T-cell (primary cell): ENCODE measurements at regions not wholly inside any gene's neighbourhood (a gene's known extent, or its start where the extent isn't known, plus 50 kb on each side); places are given as distances from the start of the nearest gene placed in this dataset.
"Not testable (repeated sequence)": the region's sequence is repeated elsewhere in the genome, so short reads cannot be mapped to it uniquely, and the experiment has no call there.

Experiments
- ATAC-seq, 4 experiments: fragments of 200-7000 bp in 3 of 4; fragments of 150-1000 bp in 1 of 4; cut with Tn5 transposase; replicated peaks in 1 of 4; 1 replicate in 3 of 4; 2 replicates in 1 of 4; pipeline ENCODE4 v1.10.0; 2021; ENCODE audit warnings: moderate library complexity in 3 of 4, mild to moderate bottlenecking in 2 of 4, moderate number of reproducible peaks in 1 of 4
- CTCF ChIA-PET, 2 donors: fragments of 300-600 bp; sonication (Branson Sonifier 250); formaldehyde crosslinking; loops; one replicate each; lab custom pipeline; 2022; ENCODE audit warnings: antibody characterized with exemption in 2 of 2; lab: Charles Lee
- POLR2A ChIA-PET, 2 donors: fragments of 300-600 bp; sonication (Branson Sonifier 250); formaldehyde crosslinking; loops; one replicate each; lab custom pipeline; 2022; ENCODE audit warnings: antibody characterized with exemption in 2 of 2; lab: Charles Lee
- DNase-seq, 35 experiments: peaks; one replicate each; pipeline versions ENCODE4 v3.0.0 to v3.0.0-alpha.2; 2013 to 2023
- H3K27ac ChIP-seq: one replicate; pipeline ENCODE4 v1.5.1; 2013; ENCODE audit warnings: low read length
- H3K27me3 ChIP-seq, 2 experiments: replicated peaks in 1 of 2; 1 replicate in 1 of 2; 2 replicates in 1 of 2; pipeline versions ENCODE4 v1.6.1 to v1.7.0; 2013; ENCODE audit warnings: low read length in 1 of 2, mixed read lengths in 1 of 2; ENCODE audit not compliant: control insufficient read depth in 2 of 2, insufficient read depth in 2 of 2; ENCODE audit errors: extremely low read depth in 1 of 2
- H3K36me3 ChIP-seq, 2 donors: 1 replicate in 1 of 2; 2 replicates in 1 of 2; pipeline versions ENCODE4 v1.6.1 to v1.7.0; 2013; ENCODE audit warnings: low read length in 1 of 2; ENCODE audit not compliant: control insufficient read depth in 2 of 2, insufficient read depth in 1 of 2; ENCODE audit errors: extremely low read depth in 1 of 2
- H3K4me1 ChIP-seq, 2 experiments: 1 replicate in 1 of 2; 2 replicates in 1 of 2; pipeline versions ENCODE4 v1.6.1 to v1.7.0; 2013; ENCODE audit warnings: low read length in 2 of 2, mixed read lengths in 1 of 2; ENCODE audit not compliant: insufficient read depth in 2 of 2, control insufficient read depth in 1 of 2; ENCODE audit errors: extremely low read depth in 1 of 2
- H3K4me3 ChIP-seq, 2 donors: 1 replicate in 1 of 2; 2 replicates in 1 of 2; pipeline versions ENCODE4 v1.5.1 to v1.7.0; 2013; ENCODE audit warnings: mild to moderate bottlenecking in 2 of 2, low read length in 1 of 2, moderate library complexity in 1 of 2; ENCODE audit not compliant: control insufficient read depth in 1 of 2; ENCODE audit errors: extremely low read depth in 1 of 2
- H3K9me3 ChIP-seq: 2 replicates; pipeline ENCODE4 v1.7.0; 2013
- H3K27ac Mint-ChIP-seq, 2 donors: one replicate each; pipeline ENCODE4 v1.8.0; 2020 to 2021; ENCODE audit warnings: mild to moderate bottlenecking in 2 of 2, mixed read lengths in 2 of 2
- H3K27me3 Mint-ChIP-seq, 2 donors: one replicate each; pipeline ENCODE4 v1.8.0; 2021 to 2022; ENCODE audit warnings: mixed read lengths in 2 of 2
- H3K36me3 Mint-ChIP-seq: one replicate; pipeline ENCODE4 v1.8.0; 2021; ENCODE audit warnings: mixed read lengths
- H3K4me1 Mint-ChIP-seq, 3 donors: one replicate each; pipeline ENCODE4 v1.8.0; 2020 to 2022; ENCODE audit warnings: mixed read lengths in 3 of 3, mild to moderate bottlenecking in 1 of 3
- H3K4me3 Mint-ChIP-seq, 3 donors: one replicate each; pipeline ENCODE4 v1.8.0; 2020 to 2022; ENCODE audit warnings: mild to moderate bottlenecking in 3 of 3, mixed read lengths in 3 of 3, moderate library complexity in 3 of 3
- H3K9me3 Mint-ChIP-seq, 3 donors: one replicate each; pipeline ENCODE4 v1.8.0; 2020 to 2022; ENCODE audit warnings: mixed read lengths in 3 of 3
- WGBS: methylation state at CpG from one replicate; pipeline ENCODE4 v1.1.5; 2013; ENCODE audit warnings: missing lambda C conversion rate; ENCODE audit not compliant: insufficient coverage; 5-methylcytosine and 5-hydroxymethylcytosine counted together

DNA sequence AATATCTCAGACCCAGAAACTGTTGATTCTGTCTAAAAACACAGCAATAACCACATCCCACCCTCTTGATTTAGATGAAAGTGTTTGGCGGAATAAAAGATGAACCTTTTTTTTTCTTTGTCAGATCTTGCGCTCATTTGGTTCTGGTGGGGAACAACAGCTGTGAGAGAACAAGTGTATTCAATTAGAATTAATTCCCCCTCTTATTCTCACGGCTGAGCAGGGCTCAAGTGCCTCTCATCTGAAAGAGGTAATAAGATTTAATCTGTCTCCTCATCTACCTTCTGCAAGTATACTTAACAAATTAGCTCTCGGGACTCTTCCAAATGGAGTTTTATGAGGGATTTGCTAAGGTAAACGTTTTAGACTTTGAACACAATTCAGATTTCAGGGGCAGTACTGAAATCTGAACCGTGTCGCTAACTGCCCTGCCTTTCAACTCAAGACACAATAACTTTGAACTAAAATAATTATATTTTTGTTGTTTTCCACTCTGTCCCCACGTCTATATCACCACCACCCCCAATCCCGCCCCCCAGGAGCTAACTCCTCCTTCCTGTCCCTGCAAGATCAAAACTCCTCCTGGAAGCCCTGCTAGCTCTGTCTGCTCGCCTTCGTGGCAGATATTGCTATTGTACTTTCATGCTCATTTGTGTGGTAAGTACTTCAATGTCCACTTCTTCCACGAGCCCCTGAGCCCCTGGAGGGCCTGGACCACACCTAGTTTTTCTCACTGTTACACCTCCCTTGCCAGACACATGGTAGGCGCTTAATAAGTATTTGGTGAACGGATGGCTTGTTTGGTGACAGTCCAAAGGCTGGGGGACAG is 54.2 kb upstream of the ROPN1B start:
- WGBS, result no CpG with 5 or more reads among the region's 14 CpGs
- POLR2A ChIA-PET, result interaction anchor here in 1 of 2 donors (1.1 kb wide), 1 partner anchor 79 kb away, joined by 4 read pairs; no protein-coding TSS in a partner anchor
- H3K27ac ChIP-seq, result peak overlapping the region; percentile 84
- peak overlapping the region; percentile 84 to 88 (median 86) for H3K4me3 Mint-ChIP-seq
- H3K9me3 ChIP-seq, CTCF ChIA-PET, H3K36me3 ChIP-seq, H3K27me3 Mint-ChIP-seq, H3K27me3 ChIP-seq, ATAC-seq, H3K36me3 Mint-ChIP-seq, H3K4me1 ChIP-seq, H3K9me3 Mint-ChIP-seq: not testable (repeated sequence)
- DNase-seq, result peak in 5 of 35 experiments; percentile 1 to 18 (median 14)
- peak overlapping the region; percentile 90 to 97 for H3K27ac Mint-ChIP-seq
- H3K4me3 ChIP-seq, result peak overlapping the region; percentile 51 to 63
- H3K4me1 Mint-ChIP-seq, result peaks cover 9 to 18% (median 15%) of the 10 kb centered on the region in 3 donors

DNA sequence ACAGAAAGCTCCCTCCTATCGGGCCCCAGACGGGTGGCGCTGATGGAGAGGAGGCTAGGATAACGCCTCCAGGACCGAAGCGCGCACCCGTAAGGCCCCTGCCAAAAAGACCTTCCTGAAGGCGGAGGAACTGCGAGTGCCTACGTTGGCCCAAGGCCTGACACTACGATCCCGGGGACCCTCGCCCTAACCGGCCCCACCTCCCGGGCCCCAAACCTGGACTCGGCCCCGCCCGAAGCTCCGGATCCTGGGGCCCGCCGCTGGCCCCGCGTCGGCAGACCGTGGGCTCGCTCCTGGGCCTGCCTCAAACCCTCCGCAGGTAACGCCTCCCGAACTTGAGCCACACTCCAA is 53.6 kb upstream of the ROPN1B start:
- WGBS, result 0% methylated on average over 20 of the region's 30 CpGs
- H3K27me3 Mint-ChIP-seq, H3K36me3 ChIP-seq, H3K9me3 Mint-ChIP-seq, ATAC-seq, H3K27me3 ChIP-seq, H3K4me1 ChIP-seq, CTCF ChIA-PET, H3K9me3 ChIP-seq, H3K36me3 Mint-ChIP-seq: not testable (repeated sequence)
- Mint-ChIP-seq H3K4me3 (peak overlapping the region; percentile 84 to 88 (median 86)), H3K27ac (peak overlapping the region; percentile 90 to 97), H3K4me1 (peaks cover 9 to 18% (median 15%) of the 10 kb centered on the region in 3 donors)
- peak in 4 of 35 experiments; percentile 3 to 42 (median 8) for DNase-seq
- H3K27ac ChIP-seq, result peak overlapping the region; percentile 84
- peak overlapping the region; percentile 51 to 63 for H3K4me3 ChIP-seq
- POLR2A ChIA-PET, result interaction anchor here in 1 of 2 donors (1.1 kb wide), 1 partner anchor 79 kb away, joined by 4 read pairs; no protein-coding TSS in a partner anchor

DNA sequence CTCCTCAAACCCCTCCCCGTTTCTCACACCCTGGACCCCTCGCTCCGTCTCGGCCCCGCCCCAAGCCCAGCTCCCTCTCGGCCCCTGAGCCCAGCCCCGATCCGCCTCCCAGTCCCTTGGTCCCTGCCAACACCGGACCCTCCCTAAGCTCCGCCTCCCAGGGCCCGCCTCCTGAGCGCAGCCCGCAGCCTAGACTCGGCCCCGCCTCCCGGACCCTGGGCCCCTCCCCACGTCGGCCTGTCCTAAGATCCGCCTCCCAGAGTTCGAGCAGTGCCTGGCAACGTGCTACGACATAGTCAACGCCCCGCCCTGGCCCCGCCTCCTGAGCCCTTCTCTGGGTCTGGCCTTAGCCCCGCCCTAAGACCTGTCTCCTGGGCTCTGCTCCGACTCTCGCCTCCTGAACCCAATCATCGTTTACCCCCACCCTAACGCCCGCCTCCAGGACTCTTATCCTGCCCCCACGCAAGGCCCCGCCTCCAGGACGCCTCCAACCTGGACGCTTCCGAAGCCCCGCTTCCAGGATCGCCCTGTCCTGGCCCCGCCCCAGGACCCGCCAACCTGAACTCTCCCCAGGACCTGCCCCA is 53.1 kb upstream of the ROPN1B start:
- Mint-ChIP-seq H3K4me1 (peaks cover 9 to 18% (median 15%) of the 10 kb centered on the region in 3 donors), H3K27ac (peak overlapping the region; percentile 89 to 97), H3K4me3 (peak overlapping the region; percentile 84 to 88 (median 86))
- H3K36me3 Mint-ChIP-seq, H3K27me3 Mint-ChIP-seq, CTCF ChIA-PET, H3K27me3 ChIP-seq, H3K36me3 ChIP-seq, H3K9me3 ChIP-seq, H3K4me1 ChIP-seq, H3K9me3 Mint-ChIP-seq: not testable (repeated sequence)
- WGBS, result under 1% methylated on average over 40 of the region's 40 CpGs
- Histone ChIP-seq H3K27ac (peak overlapping the region; percentile 84), H3K4me3 (peak overlapping the region; percentile 51 to 63)
- DNase-seq (peak; percentile 95 to 100 (median 99)), ATAC-seq (peak; percentile 74 to 81 (median 76))
- POLR2A ChIA-PET, result interaction anchor here in 1 of 2 donors (1.1 kb wide), 1 partner anchor 80 kb away, joined by 4 read pairs; no protein-coding TSS in a partner anchor

DNA sequence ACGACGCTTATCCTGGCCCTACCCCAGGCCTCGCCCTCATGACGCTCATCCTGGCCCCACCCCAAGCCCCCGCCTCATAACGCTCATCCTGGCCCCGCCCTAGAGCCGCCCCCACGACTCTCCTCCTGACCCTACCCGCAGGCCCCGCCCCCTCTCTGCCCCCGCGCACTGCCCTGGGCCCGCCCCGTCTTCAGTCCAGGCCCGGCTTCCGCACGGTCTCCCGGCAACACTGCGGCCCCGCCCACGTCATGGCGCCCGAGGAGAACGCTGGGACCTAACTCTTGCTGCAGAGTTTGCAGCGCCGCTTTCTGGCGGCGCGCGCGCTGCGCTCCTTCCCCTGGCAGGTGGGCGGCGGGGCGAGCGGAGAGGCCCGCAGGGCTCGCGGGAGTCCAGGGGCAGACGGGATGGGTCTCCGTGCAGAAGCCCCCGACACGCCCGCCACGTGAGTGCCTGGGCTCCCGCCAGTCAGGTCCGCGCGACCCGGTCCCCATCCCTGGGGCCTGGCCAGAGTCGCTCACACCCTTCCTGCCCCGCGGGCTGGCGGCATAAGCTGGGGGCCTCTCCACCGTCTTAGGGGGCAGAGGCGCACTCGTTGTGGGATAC is 52.5 kb upstream of the ROPN1B start:
- H3K27ac Mint-ChIP-seq, result peak overlapping the region; percentile 89 to 97
- DNase-seq (peak in 27 of 35 experiments; percentile 90 to 96 (median 94)), ATAC-seq (peak; percentile 86 to 95 (median 92))
- Histone ChIP-seq H3K27ac (peak overlapping the region; percentile 84), H3K4me3 (peak overlapping the region; percentile 63 to 64), H3K4me1 (peaks cover 2 to 10% of the 10 kb centered on the region in 2 experiments), H3K27me3 (no peaks in the 10 kb centered on the region), H3K9me3 (no peaks in the 10 kb centered on the region), H3K36me3 (no peaks in the 10 kb centered on the region)
- no peaks in the 10 kb centered on the region for H3K9me3 Mint-ChIP-seq
- H3K4me3 Mint-ChIP-seq, result peak overlapping the region; percentile 84 to 88 (median 86)
- H3K4me1 Mint-ChIP-seq, result peaks cover 9 to 18% (median 15%) of the 10 kb centered on the region in 3 donors
- under 1% methylated on average over 55 of the region's 58 CpGs for WGBS
- CTCF ChIA-PET, result interaction anchor here in 1 of 2 donors (0.6 kb wide), 1 partner anchor 321 kb away, joined by 3 read pairs; the partner anchor contains the start of gene OSBPL11
- H3K27me3 Mint-ChIP-seq, result no peaks in the 10 kb centered on the region
- POLR2A ChIA-PET, result interaction anchor here (0.6 to 1.1 kb wide), 3 partner anchors 80 to 1782 kb away, joined by 3 to 4 read pairs (median 4); no protein-coding TSS in a partner anchor
- no peaks in the 10 kb centered on the region for H3K36me3 Mint-ChIP-seq

DNA sequence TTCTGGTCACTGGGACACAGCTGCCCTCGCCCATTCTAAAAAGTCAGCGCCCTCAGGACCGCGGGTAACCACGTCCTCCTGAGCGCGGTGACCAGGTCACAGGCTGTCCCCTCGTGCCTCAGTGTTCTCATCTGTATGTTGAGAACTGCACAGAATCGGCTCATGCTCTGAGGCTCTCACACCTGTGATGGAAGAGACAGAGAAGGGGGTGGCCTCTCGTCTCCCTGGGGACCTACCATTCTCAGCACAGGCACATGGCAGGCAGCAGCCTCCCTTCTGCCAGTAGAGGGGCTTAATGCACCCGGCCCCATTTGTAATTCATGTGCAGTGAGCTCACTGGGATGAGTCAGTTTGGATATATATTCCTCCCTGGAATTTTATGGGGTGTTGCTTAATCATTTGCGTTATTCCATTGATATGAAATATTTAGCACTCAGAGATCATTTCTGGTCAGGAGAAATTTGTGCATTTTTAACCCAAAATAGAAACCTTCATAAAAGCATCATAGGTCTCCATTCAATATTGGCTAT is 51.9 kb upstream of the ROPN1B start:
- ChIA-PET POLR2A (interaction anchor here (0.6 kb wide), 2 partner anchors 557 to 1781 kb away, joined by 3 to 4 read pairs; no protein-coding TSS in a partner anchor), CTCF (interaction anchor here in 1 of 2 donors (0.6 kb wide), 1 partner anchor 322 kb away, joined by 3 read pairs; the partner anchor contains the start of gene OSBPL11)
- peak overlapping the region; percentile 63 to 64 for H3K4me3 ChIP-seq

DNA sequence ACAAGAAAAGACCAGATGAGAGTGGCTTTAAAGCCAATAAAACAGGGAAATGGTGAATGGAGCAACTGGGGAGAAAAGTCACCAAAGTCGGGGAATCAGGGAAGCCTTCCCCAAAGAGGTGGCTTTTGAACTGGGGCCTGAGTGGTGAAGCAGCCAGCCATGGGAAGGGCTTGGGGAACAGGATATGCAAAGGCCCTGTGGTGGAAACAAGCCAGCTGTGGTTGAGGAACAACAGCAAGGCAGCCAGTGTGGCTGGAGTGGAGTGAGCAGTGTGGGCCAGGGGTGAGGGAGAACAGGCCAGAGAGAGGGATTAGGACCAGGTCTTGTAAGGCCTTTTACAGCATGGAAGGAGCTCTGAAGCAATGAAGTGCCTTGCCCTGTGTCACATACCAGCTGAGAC is 51.0 kb upstream of the ROPN1B start:
- H3K4me3 ChIP-seq, H3K27me3 ChIP-seq, DNase-seq, H3K36me3 Mint-ChIP-seq, H3K27me3 Mint-ChIP-seq, ATAC-seq, H3K4me1 ChIP-seq, POLR2A ChIA-PET, CTCF ChIA-PET, H3K36me3 ChIP-seq, H3K9me3 ChIP-seq, H3K9me3 Mint-ChIP-seq, H3K27ac ChIP-seq: not testable (repeated sequence)
- H3K4me1 Mint-ChIP-seq, result peaks cover 9 to 18% (median 15%) of the 10 kb centered on the region in 3 donors
- H3K4me3 Mint-ChIP-seq, result peak overlapping the region in 1 of 3 donors; percentile 9
- WGBS, result 100% methylated on average over 1 of the region's 1 CpG
- H3K27ac Mint-ChIP-seq, result peak overlapping the region in 1 of 2 donors; percentile 6

More for the DNA sequence above, 51.9 kb upstream of the ROPN1B start:
- DNase-seq, result peak in 19 of 35 experiments; percentile 4 to 38 (median 13)
- H3K9me3 Mint-ChIP-seq, H3K36me3 ChIP-seq, H3K27me3 Mint-ChIP-seq, ATAC-seq, H3K4me1 ChIP-seq, H3K9me3 ChIP-seq, H3K27me3 ChIP-seq, H3K36me3 Mint-ChIP-seq: not testable (repeated sequence)
- Mint-ChIP-seq H3K4me3 (peak overlapping the region; percentile 84 to 88 (median 86)), H3K27ac (peak overlapping the region; percentile 66 to 74), H3K4me1 (peaks cover 9 to 18% (median 15%) of the 10 kb centered on the region in 3 donors)
- WGBS, result 4% methylated on average over 9 of the region's 12 CpGs
- H3K27ac ChIP-seq, result peak overlapping the region; percentile 47
